RWPE2 (cell line): ENCODE measurements at regions not wholly inside any gene's neighbourhood (a gene's known extent, or its start where the extent isn't known, plus 50 kb on each side); places are given as distances from the start of the nearest gene placed in this dataset.

Source experiments
- ATAC-seq: fragments of 200-7000 bp; cut with Tn5 transposase; 3 replicates; pipeline ENCODE4 v1.9.1; 2021; ENCODE audit warnings: low read depth
- DNase-seq: peaks from one replicate; pipeline ENCODE4 v3.0.0-alpha.2; 2020; ENCODE audit warnings: low spot score
- H3K27ac ChIP-seq: fragments of 450-650 bp; 2 replicates; pipeline ENCODE4 v1.5.1; 2017; ENCODE audit warnings: mild to moderate bottlenecking; ENCODE audit not compliant: poor library complexity, severe bottlenecking
- H3K27me3 ChIP-seq: fragments of 250-450 bp; sonication (Bioruptor Pico); 2 replicates; pipeline ENCODE4 v1.5.1; 2021; ENCODE audit warnings: mild to moderate bottlenecking, moderate library complexity; ENCODE audit not compliant: insufficient read depth, poor library complexity, severe bottlenecking
- H3K36me3 ChIP-seq: fragments of 250-450 bp; sonication (Bioruptor Pico); 2 replicates; pipeline ENCODE4 v1.5.1; 2020; ENCODE audit warnings: low read depth, mild to moderate bottlenecking, moderate library complexity
- H3K4me1 ChIP-seq: fragments of 250-450 bp; sonication (Bioruptor Pico); 2 replicates; pipeline ENCODE4 v1.5.1; 2021; ENCODE audit warnings: mild to moderate bottlenecking, moderate library complexity; ENCODE audit not compliant: insufficient read depth, poor library complexity, severe bottlenecking
- H3K4me3 ChIP-seq: fragments of 250-450 bp; sonication (Bioruptor Pico); 2 replicates; pipeline ENCODE4 v1.5.1; 2021; ENCODE audit warnings: mild to moderate bottlenecking, moderate library complexity; ENCODE audit not compliant: severe bottlenecking
- H3K9me3 ChIP-seq: fragments of 250-450 bp; sonication (Bioruptor Pico); 2 replicates; pipeline ENCODE4 v1.5.1; 2021; ENCODE audit warnings: mild to moderate bottlenecking, moderate library complexity; ENCODE audit not compliant: severe bottlenecking
- CTCF ChIP-seq: fragments of 450-650 bp; IDR thresholded peaks from one replicate; pipeline ENCODE4 v1.5.1; 2017; ENCODE audit warnings: mild to moderate bottlenecking, moderate library complexity; ENCODE audit not compliant: poor library complexity, severe bottlenecking

- no peak overlapping the region for H3K4me3 ChIP-seq
- no peak overlapping the region for H3K27ac ChIP-seq
- no peak for TF ChIP-seq CTCF
- H3K4me1 ChIP-seq = no peaks in the 10 kb centered on the region
- H3K9me3 ChIP-seq = no peaks in the 10 kb centered on the region
- DNase-seq (no peak), ATAC-seq (no peak)
- no peaks in the 10 kb centered on the region for H3K36me3 ChIP-seq
- no peaks in the 10 kb centered on the region for H3K27me3 ChIP-seq
Measured at GRCh38 chr6:100167585-100167984, 173.6 kb upstream of the MCHR2 start.

GRCh38 chr6:100166956-100167355, 172.9 kb upstream of the MCHR2 start:
- DNase-seq (no peak), ATAC-seq (no peak)
- Histone ChIP-seq H3K27me3 (no peaks in the 10 kb centered on the region), H3K27ac (no peak overlapping the region), H3K4me1 (no peaks in the 10 kb centered on the region), H3K36me3 (no peaks in the 10 kb centered on the region), H3K4me3 (no peak overlapping the region), H3K9me3 (no peaks in the 10 kb centered on the region)
- no peak for TF ChIP-seq CTCF

GRCh38 chr6:100165442-100165841, 171.4 kb upstream of the MCHR2 start:
- no peaks in the 10 kb centered on the region for H3K27me3 ChIP-seq
- H3K36me3 ChIP-seq = no peaks in the 10 kb centered on the region
- DNase-seq (no peak), ATAC-seq (no peak)
- H3K4me1 ChIP-seq = no peaks in the 10 kb centered on the region
- no peaks in the 10 kb centered on the region for H3K9me3 ChIP-seq
- no peak for TF ChIP-seq CTCF
- H3K4me3 ChIP-seq = no peak overlapping the region
- no peak overlapping the region for H3K27ac ChIP-seq

GRCh38 chr6:100163035-100163434, 169.0 kb upstream of the MCHR2 start:
- Histone ChIP-seq H3K4me3 (no peak overlapping the region), H3K9me3 (no peaks in the 10 kb centered on the region), H3K27ac (no peak overlapping the region), H3K36me3 (no peaks in the 10 kb centered on the region), H3K27me3 (no peaks in the 10 kb centered on the region), H3K4me1 (no peaks in the 10 kb centered on the region)
- TF ChIP-seq CTCF = no peak
- DNase-seq = no peak
- no peak for ATAC-seq

- no peaks in the 10 kb centered on the region for H3K9me3 ChIP-seq
- H3K36me3 ChIP-seq = no peaks in the 10 kb centered on the region
- H3K27ac ChIP-seq = no peak overlapping the region
- TF ChIP-seq CTCF = no peak
- ATAC-seq (no peak), DNase-seq (no peak)
- no peaks in the 10 kb centered on the region for H3K27me3 ChIP-seq
- no peak overlapping the region for H3K4me3 ChIP-seq
- no peaks in the 10 kb centered on the region for H3K4me1 ChIP-seq
Measured at GRCh38 chr6:100161782-100162365, 167.9 kb upstream of the MCHR2 start.
